IPS DF 6.9 (cell line): ENCODE measurements at regions not wholly inside any gene's neighbourhood (a gene's known extent, or its start where the extent isn't known, plus 50 kb on each side); places are given as distances from the start of the nearest gene placed in this dataset.

Experiments used
- DNase-seq: peaks from one replicate; pipeline ENCODE4 v3.0.0-alpha.2; 2013; ENCODE audit warnings: low read depth, low spot score
- H3K27ac ChIP-seq: one replicate; pipeline ENCODE4 v1.5.1; 2013; ENCODE audit warnings: low read length, control low read depth
- H3K27me3 ChIP-seq: 2 replicates; pipeline ENCODE4 v1.6.1; 2013; ENCODE audit warnings: mild to moderate bottlenecking, low read length; ENCODE audit not compliant: control insufficient read depth, insufficient read depth
- H3K36me3 ChIP-seq: 2 replicates; pipeline ENCODE4 v1.6.1; 2013; ENCODE audit warnings: low read length; ENCODE audit not compliant: control insufficient read depth, insufficient read depth
- H3K4me1 ChIP-seq: 2 replicates; pipeline ENCODE4 v1.6.1; 2013; ENCODE audit warnings: low read length; ENCODE audit not compliant: control insufficient read depth, insufficient read depth
- H3K4me3 ChIP-seq: 2 replicates; pipeline ENCODE4 v1.5.1; 2013; ENCODE audit warnings: mild to moderate bottlenecking, low read length
- H3K9me3 ChIP-seq: 2 replicates; pipeline ENCODE4 v1.6.1; 2013; ENCODE audit warnings: low read length, inconsistent platforms; ENCODE audit not compliant: control insufficient read depth, insufficient read depth
- WGBS: extraction: QIAGEN DNeasy Blood & Tissue Kit; methylation state at CpG from one replicate; pipeline ENCODE4 v1.1.7; 2013; ENCODE audit warnings: mixed read lengths, missing lambda C conversion rate; ENCODE audit not compliant: insufficient read length, insufficient coverage; 5-methylcytosine and 5-hydroxymethylcytosine counted together

- no CpG with 5 or more reads among the region's 4 CpGs for WGBS
- no peak overlapping the region for H3K27ac ChIP-seq
- no peaks in the 10 kb centered on the region for H3K27me3 ChIP-seq
- H3K36me3 ChIP-seq: no peaks in the 10 kb centered on the region
- no peak for DNase-seq
- no peaks in the 10 kb centered on the region for H3K9me3 ChIP-seq
- H3K4me3 ChIP-seq: no peak overlapping the region
- peaks cover 3% of the 10 kb centered on the region; the same call in 1 of the 2 replicates for H3K4me1 ChIP-seq
Observed at GRCh38 chr18:5770176-5770575, 125.1 kb downstream of the TMEM200C start.

DNA sequence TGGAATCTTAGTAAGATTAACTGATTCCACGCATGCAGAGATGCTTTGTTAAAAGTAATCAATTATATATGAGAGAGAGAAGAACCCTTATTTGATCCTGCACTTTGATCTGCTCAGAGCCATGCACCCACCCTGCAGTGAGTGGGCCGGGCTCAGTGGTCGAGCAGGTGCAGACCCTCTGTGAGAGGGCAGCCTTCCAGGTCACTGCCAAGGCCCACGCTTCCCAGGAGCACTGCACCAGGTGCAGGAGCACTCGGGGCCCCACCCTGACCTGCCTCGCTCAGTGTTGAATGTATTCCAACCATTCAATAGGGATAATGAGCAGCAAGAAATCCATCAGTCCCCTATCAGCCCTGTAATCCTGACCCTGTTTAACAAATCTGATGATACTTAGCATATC is 126.9 kb downstream of the TMEM200C start:
- DNase-seq: no peak
- no CpG with 5 or more reads among the region's 6 CpGs for WGBS
- Histone ChIP-seq H3K36me3 (no peaks in the 10 kb centered on the region), H3K4me3 (no peak overlapping the region), H3K9me3 (no peaks in the 10 kb centered on the region), H3K27me3 (no peaks in the 10 kb centered on the region), H3K27ac (no peak overlapping the region), H3K4me1 (peaks cover 3% of the 10 kb centered on the region; the same call in 1 of the 2 replicates)

DNA sequence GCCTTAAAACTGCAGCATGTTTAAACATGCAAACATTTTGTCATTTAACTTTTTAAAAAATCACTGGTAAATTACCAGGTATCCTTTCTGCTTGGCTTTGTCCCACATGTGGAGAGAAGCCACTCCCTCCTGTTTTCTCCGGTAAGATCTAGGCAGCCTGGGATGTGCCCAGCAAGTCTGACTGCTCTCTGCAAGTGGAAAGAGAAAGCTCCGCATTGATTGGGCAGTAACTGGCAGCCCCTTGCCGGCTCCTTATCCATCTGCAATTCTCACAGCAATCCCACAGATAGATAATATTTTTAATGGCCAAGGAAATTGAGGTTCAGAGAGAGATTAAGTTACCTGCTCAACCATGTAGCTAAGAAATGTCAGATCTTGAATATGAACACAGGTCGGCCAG is 136.1 kb downstream of the TMEM200C start:
- Histone ChIP-seq H3K27ac (no peak overlapping the region), H3K4me1 (peaks cover 1% of the 10 kb centered on the region; the same call in 1 of the 2 replicates), H3K36me3 (no peaks in the 10 kb centered on the region), H3K27me3 (no peaks in the 10 kb centered on the region), H3K9me3 (no peaks in the 10 kb centered on the region), H3K4me3 (no peak overlapping the region)
- no peak for DNase-seq
- WGBS: no CpG with 5 or more reads among the region's 4 CpGs

DNA sequence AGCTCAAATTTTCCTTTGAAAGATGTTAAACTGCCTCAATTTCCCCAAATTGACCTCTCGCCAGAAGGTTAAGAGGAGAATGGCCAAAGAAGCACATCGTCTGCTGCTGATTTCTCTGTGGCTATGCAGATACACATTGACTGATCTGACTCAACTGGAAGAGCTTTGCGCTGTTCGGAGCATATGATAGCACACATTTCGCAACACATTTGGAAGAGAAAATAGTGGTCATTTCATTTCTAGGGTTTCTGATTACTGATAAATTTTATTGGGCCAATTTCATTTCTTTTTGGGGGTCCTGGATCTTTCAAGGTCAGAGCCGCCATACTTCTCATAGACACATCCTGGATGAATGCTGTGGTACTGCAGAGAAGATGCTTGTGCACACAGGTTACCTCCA is 138.5 kb downstream of the TMEM200C start:
- DNase-seq: no peak
- no peaks in the 10 kb centered on the region for H3K9me3 ChIP-seq
- peaks cover 1% of the 10 kb centered on the region; the same call in 1 of the 2 replicates for H3K4me1 ChIP-seq
- WGBS: no CpG with 5 or more reads among the region's 6 CpGs
- H3K27ac ChIP-seq: no peak overlapping the region
- no peak overlapping the region for H3K4me3 ChIP-seq
- H3K36me3 ChIP-seq: no peaks in the 10 kb centered on the region
- H3K27me3 ChIP-seq: no peaks in the 10 kb centered on the region

- no peaks in the 10 kb centered on the region for H3K27me3 ChIP-seq
- H3K4me1 ChIP-seq: no peaks in the 10 kb centered on the region
- no CpG with 5 or more reads among the region's 1 CpG for WGBS
- no peaks in the 10 kb centered on the region for H3K9me3 ChIP-seq
- no peak overlapping the region for H3K4me3 ChIP-seq
- no peak for DNase-seq
- H3K36me3 ChIP-seq: no peaks in the 10 kb centered on the region
- no peak overlapping the region for H3K27ac ChIP-seq
Observed at GRCh38 chr18:5747678-5748077, 147.6 kb downstream of the TMEM200C start.

- H3K36me3 ChIP-seq: no peaks in the 10 kb centered on the region
- H3K4me1 ChIP-seq: no peaks in the 10 kb centered on the region
- WGBS: no CpG with 5 or more reads among the region's 6 CpGs
- H3K27ac ChIP-seq: no peak overlapping the region
- no peak for DNase-seq
- no peak overlapping the region for H3K4me3 ChIP-seq
- no peaks in the 10 kb centered on the region for H3K27me3 ChIP-seq
- no peaks in the 10 kb centered on the region for H3K9me3 ChIP-seq
Observed at GRCh38 chr18:5746844-5747243, 148.5 kb downstream of the TMEM200C start.

GRCh38 chr18:5744659-5745058 is 150.7 kb downstream of the TMEM200C start:
- Histone ChIP-seq H3K27ac (no peak overlapping the region), H3K4me1 (no peaks in the 10 kb centered on the region), H3K4me3 (no peak overlapping the region), H3K36me3 (no peaks in the 10 kb centered on the region), H3K9me3 (no peaks in the 10 kb centered on the region), H3K27me3 (no peaks in the 10 kb centered on the region)
- no peak for DNase-seq
- no CpG with 5 or more reads among the region's 3 CpGs for WGBS

DNA sequence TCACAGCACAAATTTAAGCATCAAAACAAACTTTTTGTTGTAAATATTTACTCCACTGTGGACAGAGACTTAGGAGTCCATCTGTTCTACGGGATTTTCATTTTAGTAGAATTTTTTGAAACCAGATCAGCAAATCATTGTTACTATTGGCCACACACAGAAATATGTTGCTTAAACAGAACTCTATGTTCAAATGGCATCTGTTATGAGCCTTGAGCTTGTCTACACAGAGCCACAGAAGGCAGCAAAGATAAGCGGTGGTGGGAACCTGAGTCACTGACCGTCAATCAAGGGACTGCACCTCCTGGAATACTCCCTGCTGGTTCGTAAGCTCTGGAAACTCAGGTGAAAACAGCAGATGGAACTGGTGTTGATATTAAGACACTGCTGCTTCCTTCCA is 156.8 kb downstream of the TMEM200C start:
- H3K4me3 ChIP-seq: no peak overlapping the region
- no peaks in the 10 kb centered on the region for H3K9me3 ChIP-seq
- WGBS: no CpG with 5 or more reads among the region's 4 CpGs
- no peaks in the 10 kb centered on the region for H3K27me3 ChIP-seq
- no peak overlapping the region for H3K27ac ChIP-seq
- no peak for DNase-seq
- H3K4me1 ChIP-seq: no peaks in the 10 kb centered on the region
- H3K36me3 ChIP-seq: no peaks in the 10 kb centered on the region

DNA sequence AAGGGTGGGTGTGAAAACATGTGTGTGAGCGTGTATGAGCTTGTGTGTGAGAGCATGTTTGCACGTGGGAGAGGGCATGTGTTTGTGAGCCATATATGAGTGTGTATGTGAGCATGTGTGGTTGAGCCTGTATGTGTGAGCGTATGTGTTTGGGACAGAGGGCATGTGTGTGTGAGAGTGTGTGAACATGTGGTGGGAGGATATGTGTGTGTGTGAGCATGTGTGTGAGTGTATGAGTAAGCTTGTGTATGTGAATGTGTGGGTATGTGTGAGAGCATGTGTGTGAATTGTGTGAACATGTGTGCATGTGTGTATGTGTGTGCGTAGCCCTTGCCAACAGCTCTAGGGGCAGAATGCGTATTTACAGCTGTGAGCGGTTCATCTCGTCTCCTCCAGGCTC is 163.0 kb downstream of the TMEM200C start:
- DNase-seq: no peak
- H3K4me1 ChIP-seq: no peaks in the 10 kb centered on the region
- H3K36me3 ChIP-seq: no peaks in the 10 kb centered on the region
- no peak overlapping the region for H3K27ac ChIP-seq
- WGBS: no CpG with 5 or more reads among the region's 7 CpGs
- no peaks in the 10 kb centered on the region for H3K27me3 ChIP-seq
- no peaks in the 10 kb centered on the region for H3K9me3 ChIP-seq
- H3K4me3 ChIP-seq: no peak overlapping the region

- Histone ChIP-seq H3K4me3 (no peak overlapping the region), H3K27ac (no peak overlapping the region), H3K4me1 (no peaks in the 10 kb centered on the region), H3K9me3 (no peaks in the 10 kb centered on the region), H3K27me3 (no peaks in the 10 kb centered on the region), H3K36me3 (no peaks in the 10 kb centered on the region)
- DNase-seq: no peak
- WGBS: no CpG with 5 or more reads among the region's 6 CpGs
Observed at GRCh38 chr18:5729983-5730699, 165.2 kb downstream of the TMEM200C start.

DNA sequence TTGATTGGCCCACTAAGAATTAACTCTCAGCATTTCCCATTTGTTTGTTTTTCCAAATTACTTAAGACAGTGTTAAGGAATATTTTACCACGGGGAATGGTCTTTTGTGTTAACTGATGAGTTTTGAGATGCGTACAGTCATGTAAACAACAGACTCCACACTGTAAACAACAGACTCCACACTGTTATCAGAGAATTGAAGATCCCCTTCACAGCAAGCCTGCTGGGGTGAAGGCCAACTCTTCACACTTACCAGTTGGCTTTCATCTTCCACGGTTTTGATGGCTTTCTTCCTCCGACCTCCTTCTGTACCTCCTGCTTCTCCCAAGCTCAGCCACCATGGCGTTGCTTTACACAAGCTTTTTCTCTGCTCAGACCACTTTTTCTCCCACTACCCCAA is 166.8 kb downstream of the TMEM200C start:
- no peaks in the 10 kb centered on the region for H3K36me3 ChIP-seq
- no peaks in the 10 kb centered on the region for H3K9me3 ChIP-seq
- H3K4me3 ChIP-seq: no peak overlapping the region
- H3K4me1 ChIP-seq: no peaks in the 10 kb centered on the region
- WGBS: no CpG with 5 or more reads among the region's 5 CpGs
- DNase-seq: no peak
- H3K27me3 ChIP-seq: no peaks in the 10 kb centered on the region
- no peak overlapping the region for H3K27ac ChIP-seq
